ENCODE measurements at regions not wholly inside any gene's neighbourhood (a gene's known extent, or its start where the extent isn't known, plus 50 kb on each side); places are given as distances from the start of the nearest gene placed in this dataset.

DNA sequence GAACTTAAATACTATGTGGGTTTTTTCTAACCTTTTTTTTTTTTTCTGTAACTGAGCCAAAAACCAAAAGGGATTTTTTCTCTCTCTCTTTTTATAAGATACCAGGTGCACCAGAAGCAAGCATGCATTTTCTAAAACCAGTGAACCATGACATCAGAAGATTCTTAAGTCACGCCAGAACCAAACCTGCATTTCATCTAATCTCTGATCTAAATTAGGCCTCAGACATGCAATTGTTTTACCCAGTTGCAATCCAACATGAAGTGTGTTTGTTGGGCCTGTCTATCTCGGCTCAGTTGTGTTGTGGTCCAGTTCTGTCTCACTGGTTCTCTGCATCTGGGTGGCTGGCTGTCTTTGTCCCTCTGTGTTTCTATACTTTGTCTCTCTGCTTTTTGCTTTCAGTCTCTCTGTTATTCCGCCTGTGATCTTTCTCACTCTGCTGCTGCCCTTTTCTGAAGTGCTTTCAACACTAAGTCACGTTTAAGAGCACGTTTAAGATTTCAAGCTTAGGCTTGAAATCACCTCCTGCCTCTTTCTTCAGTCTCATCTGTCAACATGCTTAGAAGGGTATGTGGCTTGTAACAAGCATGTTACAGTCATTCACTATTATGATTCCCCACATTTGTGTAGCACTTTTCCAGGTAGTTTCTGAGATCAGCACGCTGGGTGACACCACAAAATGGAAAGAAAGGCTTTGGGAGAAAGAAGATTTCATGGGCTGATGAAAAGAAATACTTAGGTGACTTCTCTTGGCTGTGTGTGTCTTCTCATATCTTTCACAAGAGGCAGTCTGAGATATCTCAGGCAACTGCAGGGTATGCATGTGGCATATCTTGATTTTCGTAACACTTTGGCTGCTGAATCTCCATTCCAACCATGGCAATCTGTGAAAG is 488.9 kb downstream of the SHISA9 start:
- TF ChIP-seq, protein P1, sequence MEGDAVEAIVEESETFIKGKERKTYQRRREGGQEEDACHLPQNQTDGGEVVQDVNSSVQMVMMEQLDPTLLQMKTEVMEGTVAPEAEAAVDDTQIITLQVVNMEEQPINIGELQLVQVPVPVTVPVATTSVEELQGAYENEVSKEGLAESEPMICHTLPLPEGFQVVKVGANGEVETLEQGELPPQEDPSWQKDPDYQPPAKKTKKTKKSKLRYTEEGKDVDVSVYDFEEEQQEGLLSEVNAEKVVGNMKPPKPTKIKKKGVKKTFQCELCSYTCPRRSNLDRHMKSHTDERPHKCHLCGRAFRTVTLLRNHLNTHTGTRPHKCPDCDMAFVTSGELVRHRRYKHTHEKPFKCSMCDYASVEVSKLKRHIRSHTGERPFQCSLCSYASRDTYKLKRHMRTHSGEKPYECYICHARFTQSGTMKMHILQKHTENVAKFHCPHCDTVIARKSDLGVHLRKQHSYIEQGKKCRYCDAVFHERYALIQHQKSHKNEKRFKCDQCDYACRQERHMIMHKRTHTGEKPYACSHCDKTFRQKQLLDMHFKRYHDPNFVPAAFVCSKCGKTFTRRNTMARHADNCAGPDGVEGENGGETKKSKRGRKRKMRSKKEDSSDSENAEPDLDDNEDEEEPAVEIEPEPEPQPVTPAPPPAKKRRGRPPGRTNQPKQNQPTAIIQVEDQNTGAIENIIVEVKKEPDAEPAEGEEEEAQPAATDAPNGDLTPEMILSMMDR (IDR thresholded peaks at IDR 0.05): no peak
- no peak for TF ChIP-seq POLR2A (IDR thresholded peaks at IDR 0.05)
- no peak for TF ChIP-seq EP300 (IDR thresholded peaks at IDR 0.05)
